ENCODE measurements at regions not wholly inside any gene's neighbourhood (a gene's known extent, or its start where the extent isn't known, plus 50 kb on each side); places are given as distances from the start of the nearest gene placed in this dataset.

GRCh38 chr3:177778633-177779032 is 581.4 kb upstream of the TBL1XR1 start:
- H3K36me3 ChIP-seq (ENCODE audit: low read depth, missing control alignments): no peaks in the 10 kb centered on the region
- TF ChIP-seq POLR2A (IDR thresholded peaks at IDR 0.05) (no peak), CTCF (IDR thresholded peaks at IDR 0.05) (no peak)
- peaks cover 17% of the 10 kb centered on the region for H3K4me1 ChIP-seq
- no peak for DNase-seq
- H3K27ac ChIP-seq: no peak overlapping the region
- H3K27me3 ChIP-seq: no peaks in the 10 kb centered on the region
- no peaks in the 10 kb centered on the region for H3K9me3 ChIP-seq
- no peak overlapping the region for H3K4me3 ChIP-seq
- 75 to 80% methylated on average over 1 of the region's 1 CpG for WGBS, 2 donors
- intact Hi-C loops (cut with DNase I; ENCODE audit: low total_unique reads): no loop called here

GRCh38 chr3:177781686-177782161 is 584.4 kb upstream of the TBL1XR1 start:
- intact Hi-C loops (cut with DNase I; ENCODE audit: low total_unique reads): no loop called here

GRCh38 chr3:177783338-177783737 is 586.1 kb upstream of the TBL1XR1 start:
- no peaks in the 10 kb centered on the region for H3K9me3 ChIP-seq
- H3K36me3 ChIP-seq (ENCODE audit: low read depth, missing control alignments): no peaks in the 10 kb centered on the region
- no peak overlapping the region for H3K4me3 ChIP-seq
- no peaks in the 10 kb centered on the region for H3K27me3 ChIP-seq
- intact Hi-C loops (cut with DNase I; ENCODE audit: low total_unique reads): no loop called here
- no peak for TF ChIP-seq POLR2A (IDR thresholded peaks at IDR 0.05)
- TF ChIP-seq CTCF (IDR thresholded peaks at IDR 0.05): no peak
- 61 to 77% methylated on average over 2 of the region's 2 CpGs for WGBS, 2 donors
- no peak for DNase-seq
- H3K27ac ChIP-seq: no peak overlapping the region
- H3K4me1 ChIP-seq: peaks cover 17% of the 10 kb centered on the region

More at GRCh38 chr3:177781686-177782161, 584.4 kb upstream of the TBL1XR1 start:
- H3K36me3 ChIP-seq (ENCODE audit: low read depth, missing control alignments): no peaks in the 10 kb centered on the region
- DNase-seq: peak; percentile 69
- 22 to 41% methylated on average over 3 of the region's 3 CpGs for WGBS, 2 donors
- no peaks in the 10 kb centered on the region for H3K9me3 ChIP-seq
- TF ChIP-seq CTCF (IDR thresholded peaks at IDR 0.05) (no peak), POLR2A (IDR thresholded peaks at IDR 0.05) (no peak)
- H3K27me3 ChIP-seq: no peaks in the 10 kb centered on the region
- peaks cover 17% of the 10 kb centered on the region for H3K4me1 ChIP-seq
- peak overlapping the region; percentile 4 to 65 for H3K27ac ChIP-seq
- no peak overlapping the region for H3K4me3 ChIP-seq

GRCh38 chr3:177783767-177784166 is 586.5 kb upstream of the TBL1XR1 start:
- Histone ChIP-seq H3K36me3 (ENCODE audit: low read depth, missing control alignments) (no peaks in the 10 kb centered on the region), H3K4me3 (no peak overlapping the region), H3K4me1 (peaks cover 17% of the 10 kb centered on the region), H3K27ac (no peak overlapping the region), H3K27me3 (no peaks in the 10 kb centered on the region), H3K9me3 (no peaks in the 10 kb centered on the region)
- intact Hi-C loops (cut with DNase I; ENCODE audit: low total_unique reads): no loop called here
- TF ChIP-seq CTCF (IDR thresholded peaks at IDR 0.05) (no peak), POLR2A (IDR thresholded peaks at IDR 0.05) (no peak)
- DNase-seq: no peak
- 85 to 94% methylated on average over 5 of the region's 5 CpGs for WGBS, 2 donors

- Histone ChIP-seq H3K9me3 (no peaks in the 10 kb centered on the region), H3K4me1 (no peaks in the 10 kb centered on the region), H3K36me3 (ENCODE audit: low read depth, missing control alignments) (no peaks in the 10 kb centered on the region), H3K4me3 (no peak overlapping the region), H3K27ac (no peak overlapping the region), H3K27me3 (no peaks in the 10 kb centered on the region)
- DNase-seq: no peak
- no peak for TF ChIP-seq CTCF (IDR thresholded peaks at IDR 0.05)
- no peak for TF ChIP-seq POLR2A (IDR thresholded peaks at IDR 0.05)
- intact Hi-C loops (cut with DNase I; ENCODE audit: low total_unique reads): no loop called here
- WGBS, 2 donors: 76 to 92% methylated on average over 5 of the region's 5 CpGs
Measured at GRCh38 chr3:177787279-177788041, 590.2 kb upstream of the TBL1XR1 start.

Measured in testis (tissue), 2 donors.